ENCODE measurements at regions not wholly inside any gene's neighbourhood (a gene's known extent, or its start where the extent isn't known, plus 50 kb on each side); places are given as distances from the start of the nearest gene placed in this dataset.

DNA sequence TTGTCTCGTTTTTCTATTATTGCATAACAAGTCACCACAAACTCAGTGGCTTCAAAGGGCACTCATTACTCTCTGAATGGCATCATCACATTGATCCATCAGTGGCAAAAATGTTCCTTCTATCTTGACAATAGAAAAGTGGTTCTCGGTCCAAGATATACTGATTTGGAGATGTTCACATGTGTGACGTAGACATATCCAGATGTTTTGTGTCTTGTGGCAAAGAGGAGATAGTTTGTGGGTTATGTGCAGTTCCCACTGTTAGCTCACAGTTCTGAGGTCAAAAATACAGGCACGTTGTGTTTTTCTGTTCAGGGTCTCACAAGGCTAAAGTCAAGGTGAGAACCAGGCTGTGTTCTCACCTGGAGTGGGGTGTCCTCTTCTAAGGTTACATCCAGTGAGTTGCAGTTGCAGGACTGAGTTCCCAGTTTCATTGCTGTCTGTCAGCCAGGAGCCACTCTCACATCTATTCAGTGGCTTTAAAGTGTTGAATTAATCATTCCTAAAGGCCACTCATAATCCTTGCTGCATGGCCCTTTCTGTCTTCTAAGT lies 55.3 kb downstream of the GAS1 start:
- WGBS (ENCODE audit: insufficient coverage) = 97% methylated on average over 3 of the region's 4 CpGs
- H3K27ac Mint-ChIP-seq = no peak overlapping the region
- Histone ChIP-seq H3K27me3 (ENCODE audit: control insufficient read depth in 2 of 2, insufficient read depth in 2 of 2, low read length in 2 of 2) (no peaks in the 10 kb centered on the region), H3K4me2 (replicated peaks; ENCODE audit: extremely low read depth, low read length, poor library complexity, severe bottlenecking) (no peak overlapping the region), H3K36me3 (replicated peaks in 1 of 2; ENCODE audit: control insufficient read depth in 1 of 2, insufficient read depth in 2 of 2, low read length in 2 of 2) (no peaks in the 10 kb centered on the region), H3K4me3 (replicated peaks in 1 of 3; ENCODE audit: low read depth in 2 of 3, low read length in 3 of 3) (no peak overlapping the region), H2AFZ (ENCODE audit: insufficient read depth, low read depth, low read length, poor library complexity, severe bottlenecking) (no peak overlapping the region), H3K27ac (ENCODE audit: low read depth in 1 of 2, low read length in 2 of 2) (no peak overlapping the region), H3K9me3 (replicated peaks in 1 of 2; ENCODE audit: control insufficient read depth in 1 of 2, insufficient read depth in 1 of 2, low read length in 2 of 2) (no peaks in the 10 kb centered on the region), H3K9ac (ENCODE audit: insufficient read depth, low read length, poor library complexity, severe bottlenecking) (no peak overlapping the region), H4K20me1 (ENCODE audit: insufficient read depth, low read length) (no peaks in the 10 kb centered on the region), H3K79me2 (ENCODE audit: insufficient read depth, low read length) (no peaks in the 10 kb centered on the region), H3K4me1 (ENCODE audit: control insufficient read depth in 1 of 2, insufficient read depth in 2 of 2, low read length in 2 of 2) (no peaks in the 10 kb centered on the region)
- TF ChIP-seq, protein P1, sequence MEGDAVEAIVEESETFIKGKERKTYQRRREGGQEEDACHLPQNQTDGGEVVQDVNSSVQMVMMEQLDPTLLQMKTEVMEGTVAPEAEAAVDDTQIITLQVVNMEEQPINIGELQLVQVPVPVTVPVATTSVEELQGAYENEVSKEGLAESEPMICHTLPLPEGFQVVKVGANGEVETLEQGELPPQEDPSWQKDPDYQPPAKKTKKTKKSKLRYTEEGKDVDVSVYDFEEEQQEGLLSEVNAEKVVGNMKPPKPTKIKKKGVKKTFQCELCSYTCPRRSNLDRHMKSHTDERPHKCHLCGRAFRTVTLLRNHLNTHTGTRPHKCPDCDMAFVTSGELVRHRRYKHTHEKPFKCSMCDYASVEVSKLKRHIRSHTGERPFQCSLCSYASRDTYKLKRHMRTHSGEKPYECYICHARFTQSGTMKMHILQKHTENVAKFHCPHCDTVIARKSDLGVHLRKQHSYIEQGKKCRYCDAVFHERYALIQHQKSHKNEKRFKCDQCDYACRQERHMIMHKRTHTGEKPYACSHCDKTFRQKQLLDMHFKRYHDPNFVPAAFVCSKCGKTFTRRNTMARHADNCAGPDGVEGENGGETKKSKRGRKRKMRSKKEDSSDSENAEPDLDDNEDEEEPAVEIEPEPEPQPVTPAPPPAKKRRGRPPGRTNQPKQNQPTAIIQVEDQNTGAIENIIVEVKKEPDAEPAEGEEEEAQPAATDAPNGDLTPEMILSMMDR (IDR thresholded peaks at IDR 0.05) = no peak
- DNase-seq = no peak
- H3K4me1 Mint-ChIP-seq = no peaks in the 10 kb centered on the region
- no peaks in the 10 kb centered on the region for H3K36me3 Mint-ChIP-seq
- H3K9me3 Mint-ChIP-seq = peaks cover 0 to 3% (median 0%) of the 10 kb centered on the region in 7 donors
- no peak overlapping the region for H3K4me3 Mint-ChIP-seq
- intact Hi-C loops (cut with micrococcal nuclease) = no loop called here
- H3K27me3 Mint-ChIP-seq (ENCODE audit: low read depth in 3 of 3) = peaks cover 0 to 3% (median 1%) of the 10 kb centered on the region in 3 donors

DNA sequence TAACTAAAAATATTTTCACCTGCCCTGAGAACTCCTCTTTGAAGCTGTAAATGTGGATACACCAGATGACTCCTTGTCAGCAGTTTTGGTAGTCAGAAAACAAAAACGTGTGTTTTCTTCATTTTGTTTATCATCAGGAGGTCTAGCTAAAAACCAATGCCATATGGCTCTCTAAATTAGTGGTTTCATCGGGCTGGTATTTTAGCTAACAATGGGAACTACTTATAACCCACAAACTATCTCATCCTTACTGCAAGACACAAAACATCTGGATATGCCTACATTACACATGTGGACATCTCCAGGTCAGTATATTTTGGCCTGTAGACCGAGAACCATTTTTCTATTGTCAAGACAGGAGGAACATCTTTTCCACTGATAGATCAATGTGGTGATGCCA lies 56.2 kb downstream of the GAS1 start:
- Histone ChIP-seq H3K4me1 (ENCODE audit: control insufficient read depth in 1 of 2, insufficient read depth in 2 of 2, low read length in 2 of 2) (no peaks in the 10 kb centered on the region), H3K4me2 (replicated peaks; ENCODE audit: extremely low read depth, low read length, poor library complexity, severe bottlenecking) (no peak overlapping the region), H3K27ac (ENCODE audit: low read depth in 1 of 2, low read length in 2 of 2) (no peak overlapping the region), H2AFZ (ENCODE audit: insufficient read depth, low read depth, low read length, poor library complexity, severe bottlenecking) (no peak overlapping the region), H3K79me2 (ENCODE audit: insufficient read depth, low read length) (no peaks in the 10 kb centered on the region), H3K36me3 (replicated peaks in 1 of 2; ENCODE audit: control insufficient read depth in 1 of 2, insufficient read depth in 2 of 2, low read length in 2 of 2) (no peaks in the 10 kb centered on the region), H3K27me3 (ENCODE audit: control insufficient read depth in 2 of 2, insufficient read depth in 2 of 2, low read length in 2 of 2) (no peaks in the 10 kb centered on the region), H3K9me3 (replicated peaks in 1 of 2; ENCODE audit: control insufficient read depth in 1 of 2, insufficient read depth in 1 of 2, low read length in 2 of 2) (no peaks in the 10 kb centered on the region), H3K9ac (ENCODE audit: insufficient read depth, low read length, poor library complexity, severe bottlenecking) (no peak overlapping the region), H3K4me3 (replicated peaks in 1 of 3; ENCODE audit: low read depth in 2 of 3, low read length in 3 of 3) (no peak overlapping the region), H4K20me1 (ENCODE audit: insufficient read depth, low read length) (no peaks in the 10 kb centered on the region)
- H3K27me3 Mint-ChIP-seq (ENCODE audit: low read depth in 3 of 3) = peaks cover 0 to 3% (median 3%) of the 10 kb centered on the region in 3 donors
- DNase-seq = no peak
- no peaks in the 10 kb centered on the region for H3K4me1 Mint-ChIP-seq
- peaks cover 0 to 6% (median 0%) of the 10 kb centered on the region in 7 donors for H3K9me3 Mint-ChIP-seq
- no peaks in the 10 kb centered on the region for H3K36me3 Mint-ChIP-seq
- WGBS (ENCODE audit: insufficient coverage) = 65% methylated on average over 2 of the region's 3 CpGs
- TF ChIP-seq, protein P1 (IDR thresholded peaks at IDR 0.05) = no peak
- no peak overlapping the region for H3K27ac Mint-ChIP-seq
- intact Hi-C loops (cut with micrococcal nuclease) = no loop called here
- H3K4me3 Mint-ChIP-seq = no peak overlapping the region

Data from CD14-positive monocyte (primary cell).